ENCODE measurements at regions not wholly inside any gene's neighbourhood (a gene's known extent, or its start where the extent isn't known, plus 50 kb on each side); places are given as distances from the start of the nearest gene placed in this dataset.
"Not testable (repeated sequence)": the region's sequence is repeated elsewhere in the genome, so short reads cannot be mapped to it uniquely, and the experiment has no call there.

DNA sequence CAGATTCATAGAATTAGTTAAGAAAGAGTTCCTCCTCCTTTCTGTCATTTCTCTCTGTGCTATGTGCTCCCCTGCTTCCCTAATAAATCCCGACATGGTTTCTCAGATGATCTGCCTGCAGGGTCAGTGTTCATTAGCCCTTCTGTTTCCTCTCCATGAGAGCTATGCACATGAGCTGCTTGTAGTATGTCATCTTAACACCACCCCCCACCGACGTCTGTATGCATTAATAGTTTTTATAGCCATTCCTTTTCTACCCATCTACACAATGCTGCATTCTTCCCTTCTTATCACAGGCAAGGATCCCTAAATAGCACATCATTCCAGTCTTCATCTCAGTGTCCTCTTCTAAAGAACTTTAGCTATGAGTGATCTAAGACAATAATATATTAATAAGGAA, 809.1 kb downstream of the ANKRD7 start:
- Mint-ChIP-seq H3K36me3 (ENCODE audit: low read depth) (no peaks in the 10 kb centered on the region), H3K4me1 (no peaks in the 10 kb centered on the region), H3K27me3 (no peaks in the 10 kb centered on the region), H3K27ac (no peak overlapping the region), H3K4me3 (no peak overlapping the region), H3K9me3 (peaks cover 10% of the 10 kb centered on the region)
- intact Hi-C loops (cut with micrococcal nuclease) = no loop called here
- no peak for DNase-seq

DNA sequence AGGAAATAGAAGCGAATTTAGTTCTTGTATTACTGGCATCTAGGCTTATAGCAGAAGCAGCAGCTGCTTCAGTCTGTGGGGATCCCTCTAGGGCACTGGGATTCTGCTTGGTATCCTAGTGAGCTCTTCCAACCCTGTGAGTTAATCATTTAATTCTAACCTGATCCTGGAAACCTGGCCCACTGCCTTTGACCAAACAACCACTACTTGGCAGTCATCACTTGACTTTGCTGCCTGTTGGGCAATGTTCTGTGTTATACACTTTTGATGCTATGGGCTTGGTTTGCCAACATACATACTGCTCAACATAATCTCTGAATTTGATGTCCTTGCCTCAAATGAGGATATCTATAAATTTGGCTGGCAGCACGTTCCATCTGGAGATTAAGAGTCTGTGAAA, 813.4 kb downstream of the ANKRD7 start:
- no peak for DNase-seq
- no peaks in the 10 kb centered on the region for H3K4me1 Mint-ChIP-seq
- H3K27ac Mint-ChIP-seq = no peak overlapping the region
- no peak overlapping the region for H3K4me3 Mint-ChIP-seq
- peaks cover 10% of the 10 kb centered on the region for H3K9me3 Mint-ChIP-seq
- no peaks in the 10 kb centered on the region for H3K36me3 Mint-ChIP-seq (ENCODE audit: low read depth)
- H3K27me3 Mint-ChIP-seq = no peaks in the 10 kb centered on the region
- intact Hi-C loops (cut with micrococcal nuclease) = no loop called here

DNA sequence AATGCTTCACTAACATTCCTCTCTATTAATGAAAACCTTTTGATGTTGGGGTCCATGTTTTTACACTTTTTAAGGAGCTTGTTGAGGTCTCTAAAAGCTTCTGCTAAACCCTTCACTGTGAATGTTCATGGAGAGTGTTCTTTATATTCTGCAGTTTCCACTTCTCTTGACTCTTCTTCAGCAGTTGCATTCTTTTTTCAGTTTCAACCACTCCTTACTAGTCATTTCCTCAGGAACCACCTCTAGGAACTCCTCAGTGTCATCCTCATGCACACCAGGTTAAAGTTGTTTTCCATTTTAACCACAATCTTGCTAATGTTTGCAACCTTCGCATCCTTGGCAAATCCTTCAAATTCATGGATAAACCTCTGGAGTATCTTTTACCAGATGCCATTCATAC, 821.6 kb downstream of the ANKRD7 start:
- H3K36me3 Mint-ChIP-seq (ENCODE audit: low read depth) = no peaks in the 10 kb centered on the region
- intact Hi-C loops (cut with micrococcal nuclease) = no loop called here
- no peaks in the 10 kb centered on the region for H3K4me1 Mint-ChIP-seq
- no peak for DNase-seq
- no peak overlapping the region for H3K4me3 Mint-ChIP-seq
- no peak overlapping the region for H3K27ac Mint-ChIP-seq
- no peaks in the 10 kb centered on the region for H3K9me3 Mint-ChIP-seq
- no peaks in the 10 kb centered on the region for H3K27me3 Mint-ChIP-seq

- Mint-ChIP-seq H3K4me1 (no peaks in the 10 kb centered on the region), H3K27me3 (no peaks in the 10 kb centered on the region), H3K4me3 (no peak overlapping the region), H3K27ac (no peak overlapping the region), H3K36me3 (ENCODE audit: low read depth) (no peaks in the 10 kb centered on the region), H3K9me3 (no peaks in the 10 kb centered on the region)
- no peak for DNase-seq
- intact Hi-C loops (cut with micrococcal nuclease) = no loop called here
Measured at GRCh38 chr7:119065966-119066365, 841.5 kb downstream of the ANKRD7 start.

DNA sequence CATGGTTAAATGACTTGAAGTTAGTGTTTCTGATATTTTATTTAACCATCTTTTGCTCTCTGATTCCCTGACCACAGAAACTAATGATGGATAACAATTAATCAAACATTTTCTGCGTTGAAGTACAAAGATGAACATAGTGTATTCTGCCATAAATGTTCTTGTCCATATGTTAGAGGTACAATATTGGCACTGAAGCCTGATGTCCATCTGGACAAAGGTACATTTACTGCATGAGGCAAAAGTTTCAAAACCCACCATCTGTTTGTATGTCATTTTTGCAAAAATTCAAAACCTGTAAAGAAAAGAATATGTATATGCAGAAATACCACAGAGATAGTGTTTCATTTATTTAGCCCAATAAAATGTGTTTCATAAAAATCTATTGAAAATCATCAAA, 861.5 kb downstream of the ANKRD7 start:
- intact Hi-C loops (cut with micrococcal nuclease) = no loop called here
- Mint-ChIP-seq H3K4me1 (no peaks in the 10 kb centered on the region), H3K27me3 (no peaks in the 10 kb centered on the region), H3K4me3 (no peak overlapping the region), H3K9me3 (no peaks in the 10 kb centered on the region), H3K36me3 (ENCODE audit: low read depth) (no peaks in the 10 kb centered on the region), H3K27ac (no peak overlapping the region)
- DNase-seq = no peak

DNA sequence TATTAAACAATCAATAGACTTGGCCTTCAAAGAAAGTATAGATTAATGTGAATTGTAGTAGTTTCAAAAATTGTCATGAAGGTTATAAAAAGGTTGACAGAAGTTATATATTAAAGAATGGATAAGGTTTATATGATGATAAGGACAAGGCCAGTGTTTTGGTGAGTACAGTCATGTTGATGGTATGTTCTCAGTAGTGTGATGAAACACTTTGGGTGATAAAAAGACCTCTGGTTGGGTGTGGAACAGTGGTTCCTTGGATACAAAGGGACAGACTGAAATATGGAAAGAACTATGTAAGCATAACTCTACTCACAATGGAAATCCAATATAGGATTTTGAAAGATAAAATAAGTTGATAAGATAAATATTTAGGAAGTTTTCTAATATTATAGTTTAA, 866.3 kb downstream of the ANKRD7 start:
- no peaks in the 10 kb centered on the region for H3K9me3 Mint-ChIP-seq
- no peak overlapping the region for H3K4me3 Mint-ChIP-seq
- H3K27ac Mint-ChIP-seq = no peak overlapping the region
- DNase-seq = no peak
- H3K4me1 Mint-ChIP-seq = no peaks in the 10 kb centered on the region
- intact Hi-C loops (cut with micrococcal nuclease) = no loop called here
- no peaks in the 10 kb centered on the region for H3K36me3 Mint-ChIP-seq (ENCODE audit: low read depth)
- H3K27me3 Mint-ChIP-seq = no peaks in the 10 kb centered on the region

GRCh38 chr7:119096683-119097082, 872.2 kb downstream of the ANKRD7 start:
- no peaks in the 10 kb centered on the region for H3K36me3 Mint-ChIP-seq (ENCODE audit: low read depth)
- no peak for DNase-seq
- intact Hi-C loops (cut with micrococcal nuclease) = no loop called here
- no peaks in the 10 kb centered on the region for H3K4me1 Mint-ChIP-seq
- no peak overlapping the region for H3K27ac Mint-ChIP-seq
- H3K9me3 Mint-ChIP-seq = no peaks in the 10 kb centered on the region
- H3K27me3 Mint-ChIP-seq = no peaks in the 10 kb centered on the region
- H3K4me3 Mint-ChIP-seq = no peak overlapping the region

- DNase-seq; H3K36me3 Mint-ChIP-seq (ENCODE audit: low read depth); H3K4me1 Mint-ChIP-seq; intact Hi-C loops (cut with micrococcal nuclease); H3K27me3 Mint-ChIP-seq; H3K27ac Mint-ChIP-seq; H3K4me3 Mint-ChIP-seq; H3K9me3 Mint-ChIP-seq: not testable (repeated sequence)
Measured at GRCh38 chr7:119100611-119101258, 876.2 kb downstream of the ANKRD7 start.

DNA sequence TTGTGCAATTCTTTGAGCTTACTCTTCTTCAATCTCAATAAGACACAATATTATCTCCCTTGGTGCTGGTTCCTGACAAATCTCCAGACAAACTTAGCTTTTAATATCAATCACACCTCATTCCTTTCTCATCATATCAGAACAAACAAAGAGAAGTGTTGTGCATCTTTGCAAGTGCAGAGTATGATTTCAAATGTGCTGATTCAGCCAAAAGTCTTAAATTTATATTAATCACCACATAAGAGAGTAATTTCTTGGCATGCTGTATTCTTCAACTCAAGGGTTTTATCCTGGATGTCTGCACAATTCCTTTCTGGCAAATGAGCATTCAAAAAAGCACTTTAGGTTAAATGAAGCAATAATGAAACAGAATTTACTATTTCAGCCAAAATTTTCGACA, 877.8 kb downstream of the ANKRD7 start:
- Mint-ChIP-seq H3K27ac (no peak overlapping the region), H3K9me3 (no peaks in the 10 kb centered on the region), H3K27me3 (no peaks in the 10 kb centered on the region), H3K4me1 (no peaks in the 10 kb centered on the region), H3K4me3 (no peak overlapping the region), H3K36me3 (ENCODE audit: low read depth) (no peaks in the 10 kb centered on the region)
- intact Hi-C loops (cut with micrococcal nuclease) = no loop called here
- no peak for DNase-seq

DNA sequence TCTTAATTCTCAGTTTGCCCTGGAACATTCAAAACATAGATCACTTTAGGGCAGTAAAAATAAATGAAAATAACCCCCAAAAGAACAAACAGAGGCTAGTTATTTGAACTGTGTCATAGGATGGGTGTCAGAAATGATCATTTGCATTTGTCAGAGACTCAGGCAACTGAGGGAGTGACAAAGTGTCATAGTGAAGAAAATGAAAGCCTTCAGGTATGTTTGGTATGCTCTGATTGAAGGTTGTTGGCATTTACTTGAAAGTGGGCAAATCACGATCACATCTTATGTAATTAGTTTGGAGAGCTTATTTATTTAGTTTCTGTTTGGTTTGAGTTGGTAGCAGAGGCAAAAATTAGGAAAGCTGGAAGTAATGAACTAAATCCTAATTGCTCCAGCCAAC, 880.9 kb downstream of the ANKRD7 start:
- no peaks in the 10 kb centered on the region for H3K9me3 Mint-ChIP-seq
- H3K36me3 Mint-ChIP-seq (ENCODE audit: low read depth) = no peaks in the 10 kb centered on the region
- no peak for DNase-seq
- H3K27ac Mint-ChIP-seq = no peak overlapping the region
- no peak overlapping the region for H3K4me3 Mint-ChIP-seq
- no peaks in the 10 kb centered on the region for H3K4me1 Mint-ChIP-seq
- H3K27me3 Mint-ChIP-seq = no peaks in the 10 kb centered on the region
- intact Hi-C loops (cut with micrococcal nuclease) = no loop called here

- intact Hi-C loops (cut with micrococcal nuclease) = no loop called here
- Mint-ChIP-seq H3K4me3 (no peak overlapping the region), H3K4me1 (no peaks in the 10 kb centered on the region), H3K27ac (no peak overlapping the region), H3K36me3 (ENCODE audit: low read depth) (no peaks in the 10 kb centered on the region), H3K9me3 (no peaks in the 10 kb centered on the region), H3K27me3 (no peaks in the 10 kb centered on the region)
- DNase-seq = no peak
Measured at GRCh38 chr7:119123326-119123725, 898.8 kb downstream of the ANKRD7 start.

DNA sequence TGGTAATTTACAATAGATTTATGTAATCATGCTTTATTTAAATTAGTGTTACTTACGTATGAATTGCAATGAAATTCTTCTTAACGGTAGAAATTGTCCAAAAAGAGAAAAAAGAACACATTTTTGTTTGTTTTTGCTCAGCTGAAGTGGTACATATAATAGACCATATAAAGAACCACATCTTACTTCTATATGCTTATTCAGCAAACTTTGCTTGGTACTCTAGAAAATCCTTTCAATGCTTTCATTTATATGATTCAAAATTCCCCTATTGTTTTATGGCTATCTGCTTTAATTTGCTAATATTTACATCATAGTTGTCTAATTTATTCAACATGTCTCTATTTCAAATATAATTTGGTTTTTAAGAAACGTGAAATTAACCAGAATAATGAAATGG, 903.2 kb downstream of the ANKRD7 start:
- no peaks in the 10 kb centered on the region for H3K36me3 Mint-ChIP-seq (ENCODE audit: low read depth)
- no peak for DNase-seq
- intact Hi-C loops (cut with micrococcal nuclease) = no loop called here
- H3K4me1 Mint-ChIP-seq = no peaks in the 10 kb centered on the region
- no peaks in the 10 kb centered on the region for H3K9me3 Mint-ChIP-seq
- H3K27me3 Mint-ChIP-seq = no peaks in the 10 kb centered on the region
- H3K27ac Mint-ChIP-seq = no peak overlapping the region
- H3K4me3 Mint-ChIP-seq = no peak overlapping the region

DNA sequence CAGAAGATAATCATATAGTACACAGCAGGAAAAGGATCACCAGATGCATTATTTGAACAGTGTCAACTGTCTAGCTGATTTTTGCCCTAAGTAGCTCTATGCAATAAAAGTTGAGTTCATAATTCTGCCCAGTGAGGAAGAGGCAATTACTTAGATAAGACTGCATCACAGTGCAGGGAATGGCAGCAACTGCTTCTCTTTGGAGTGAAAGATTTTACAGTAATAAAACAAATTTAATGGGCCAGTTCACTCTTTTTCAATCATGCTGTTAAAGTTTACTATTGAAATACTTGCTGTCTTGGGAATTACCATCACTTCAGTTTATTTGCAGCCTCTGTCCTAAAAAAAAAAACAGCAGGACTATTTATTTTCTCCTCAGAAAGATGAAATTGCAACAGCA, 907.9 kb downstream of the ANKRD7 start:
- Mint-ChIP-seq H3K27me3 (no peaks in the 10 kb centered on the region), H3K27ac (no peak overlapping the region), H3K4me1 (no peaks in the 10 kb centered on the region), H3K4me3 (no peak overlapping the region), H3K36me3 (ENCODE audit: low read depth) (no peaks in the 10 kb centered on the region), H3K9me3 (no peaks in the 10 kb centered on the region)
- DNase-seq = no peak
- intact Hi-C loops (cut with micrococcal nuclease) = no loop called here

DNA sequence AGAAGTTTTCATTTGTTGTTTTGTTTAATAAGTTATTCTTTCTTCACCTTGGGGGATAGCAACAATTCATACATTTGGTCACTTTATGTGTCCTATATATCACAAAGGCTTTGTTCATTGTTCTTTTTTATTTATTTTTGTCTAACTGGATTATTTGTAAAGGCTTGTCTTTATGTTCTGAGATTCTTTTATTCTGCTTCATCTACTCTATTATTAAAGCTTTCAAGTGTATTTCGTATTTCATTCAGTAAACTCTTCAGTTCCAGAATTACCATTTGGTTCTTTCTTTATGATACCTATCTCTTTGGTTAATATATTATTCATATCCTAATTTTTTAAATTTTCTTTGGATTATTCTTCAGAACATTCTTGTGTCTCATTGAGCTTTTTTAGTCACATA, 942.9 kb downstream of the ANKRD7 start:
- DNase-seq = no peak
- no peaks in the 10 kb centered on the region for H3K27me3 Mint-ChIP-seq
- H3K4me1 Mint-ChIP-seq = no peaks in the 10 kb centered on the region
- no peak overlapping the region for H3K27ac Mint-ChIP-seq
- no peaks in the 10 kb centered on the region for H3K36me3 Mint-ChIP-seq (ENCODE audit: low read depth)
- peaks cover 12% of the 10 kb centered on the region for H3K9me3 Mint-ChIP-seq
- intact Hi-C loops (cut with micrococcal nuclease) = no loop called here
- H3K4me3 Mint-ChIP-seq = no peak overlapping the region

- intact Hi-C loops (cut with micrococcal nuclease) = no loop called here
- Mint-ChIP-seq H3K9me3 (no peaks in the 10 kb centered on the region), H3K36me3 (ENCODE audit: low read depth) (no peaks in the 10 kb centered on the region), H3K27me3 (no peaks in the 10 kb centered on the region), H3K4me3 (no peak overlapping the region), H3K27ac (no peak overlapping the region), H3K4me1 (no peaks in the 10 kb centered on the region)
- DNase-seq = no peak
Measured at GRCh38 chr7:119172043-119172442, 947.5 kb downstream of the ANKRD7 start.
